Kidney (tissue), 13 donors: ENCODE measurements at regions not wholly inside any gene's neighbourhood (a gene's known extent, or its start where the extent isn't known, plus 50 kb on each side); places are given as distances from the start of the nearest gene placed in this dataset.

ENCODE experiments used
- DNase-seq, 5 donors: peaks; one replicate each; pipeline ENCODE4 v3.0.0-alpha.2; 2013 to 2020
- FAIRE-seq: peaks from 2 replicates; lab custom pipeline; 2012; peaks lifted over from hg19 to GRCh38; lab: Jason Lieb, UNC
- H3K27ac ChIP-seq, 2 donors: one replicate each; pipeline ENCODE4 v1.7.0; 2013; ENCODE audit warnings: low read depth in 2 of 2, low read length in 2 of 2, inconsistent platforms in 1 of 2
- H3K27me3 ChIP-seq: one replicate; pipeline ENCODE4 v1.7.1; 2013; ENCODE audit warnings: low read length, inconsistent platforms; ENCODE audit not compliant: control insufficient read depth, insufficient read depth
- H3K36me3 ChIP-seq, 3 donors: one replicate each; pipeline versions ENCODE4 v1.7.0 to v1.7.1; 2013; ENCODE audit warnings: low read length in 3 of 3, control low read depth in 1 of 3, inconsistent platforms in 1 of 3; ENCODE audit not compliant: insufficient read depth in 3 of 3, control insufficient read depth in 2 of 3
- H3K4me1 ChIP-seq, 3 donors: one replicate each; pipeline versions ENCODE4 v1.7.0 to v1.7.1; 2013; ENCODE audit warnings: low read length in 3 of 3, inconsistent platforms in 1 of 3, low read depth in 1 of 3; ENCODE audit not compliant: control insufficient read depth in 2 of 3, insufficient read depth in 2 of 3
- H3K4me3 ChIP-seq, 3 donors: one replicate each; pipeline versions ENCODE4 v1.7.0 to v1.8.1; 2013; ENCODE audit warnings: low read length in 3 of 3, control low read depth in 1 of 3, inconsistent platforms in 1 of 3
- H3K9ac ChIP-seq, 3 donors: one replicate each; pipeline versions ENCODE4 v1.7.0 to v1.7.1; 2013; ENCODE audit warnings: low read length in 3 of 3, control low read depth in 1 of 3, inconsistent platforms in 1 of 3
- H3K9me3 ChIP-seq, 3 donors: one replicate each; pipeline versions ENCODE4 v1.7.0 to v1.7.1; 2013; ENCODE audit warnings: low read length in 3 of 3, control low read depth in 1 of 3, inconsistent platforms in 1 of 3; ENCODE audit not compliant: control insufficient read depth in 2 of 3, insufficient read depth in 1 of 3
- CTCF ChIP-seq: IDR thresholded peaks from 3 replicates; pipeline ENCODE4 v1.5.1; 2012; ENCODE audit warnings: mild to moderate bottlenecking, moderate library complexity, borderline replicate concordance; ENCODE audit not compliant: insufficient read depth; ENCODE audit errors: extremely low read depth
- intact Hi-C: fragments of 100-400 bp; cut with DNase I; formaldehyde crosslinking; loops from one replicate; pipeline ENCODE4 v1.11.1; 2022
- donor health status: control.
- donor health status: control.
- donor health status: control.
- donor health status: control.
- donor health status: control.
- donor health status: DM: yes; HTN: yes; CAD: no.
- donor health status: Normal renal cell carcinoma (clear cell type).

GRCh38 chr4:44985152-44985551 lies 258.8 kb upstream of the GNPDA2 start:
- Histone ChIP-seq H3K36me3 (no peaks in the 10 kb centered on the region), H3K27me3 (no peaks in the 10 kb centered on the region), H3K9me3 (no peaks in the 10 kb centered on the region), H3K9ac (no peak overlapping the region), H3K4me1 (no peaks in the 10 kb centered on the region), H3K4me3 (no peak overlapping the region), H3K27ac (no peak overlapping the region)
- intact Hi-C loops = no loop called here
- no peak for FAIRE-seq
- TF ChIP-seq CTCF = no peak
- no peak for DNase-seq

- FAIRE-seq (no peak), DNase-seq (no peak)
- no peak for TF ChIP-seq CTCF
Measured at GRCh38 chr4:44984083-44984482, 257.7 kb upstream of the GNPDA2 start.

GRCh38 chr4:44983083-44983482 lies 256.7 kb upstream of the GNPDA2 start:
- H3K4me3 ChIP-seq = no peak overlapping the region
- no peak for FAIRE-seq
- no peaks in the 10 kb centered on the region for H3K9me3 ChIP-seq
- no peaks in the 10 kb centered on the region for H3K36me3 ChIP-seq
- H3K27me3 ChIP-seq = no peaks in the 10 kb centered on the region
- intact Hi-C loops = no loop called here
- no peak overlapping the region for H3K27ac ChIP-seq
- no peak overlapping the region for H3K9ac ChIP-seq
- H3K4me1 ChIP-seq = no peaks in the 10 kb centered on the region
- no peak for TF ChIP-seq CTCF
- no peak for DNase-seq

More at GRCh38 chr4:44984083-44984482, 257.7 kb upstream of the GNPDA2 start:
- Histone ChIP-seq H3K4me1 (no peaks in the 10 kb centered on the region), H3K9ac (no peak overlapping the region), H3K27ac (no peak overlapping the region), H3K9me3 (no peaks in the 10 kb centered on the region), H3K4me3 (no peak overlapping the region), H3K27me3 (no peaks in the 10 kb centered on the region), H3K36me3 (no peaks in the 10 kb centered on the region)
- intact Hi-C loops = no loop called here

GRCh38 chr4:44978020-44978419 lies 251.7 kb upstream of the GNPDA2 start:
- H3K27ac ChIP-seq = no peak overlapping the region
- no peaks in the 10 kb centered on the region for H3K4me1 ChIP-seq
- no peak for DNase-seq
- H3K9ac ChIP-seq = no peak overlapping the region
- intact Hi-C loops = no loop called here
- no peak for FAIRE-seq
- no peaks in the 10 kb centered on the region for H3K27me3 ChIP-seq
- H3K36me3 ChIP-seq = no peaks in the 10 kb centered on the region
- H3K4me3 ChIP-seq = no peak overlapping the region
- H3K9me3 ChIP-seq = no peaks in the 10 kb centered on the region
- no peak for TF ChIP-seq CTCF
